ENCODE measurements at regions not wholly inside any gene's neighbourhood (a gene's known extent, or its start where the extent isn't known, plus 50 kb on each side); places are given as distances from the start of the nearest gene placed in this dataset.

DNA sequence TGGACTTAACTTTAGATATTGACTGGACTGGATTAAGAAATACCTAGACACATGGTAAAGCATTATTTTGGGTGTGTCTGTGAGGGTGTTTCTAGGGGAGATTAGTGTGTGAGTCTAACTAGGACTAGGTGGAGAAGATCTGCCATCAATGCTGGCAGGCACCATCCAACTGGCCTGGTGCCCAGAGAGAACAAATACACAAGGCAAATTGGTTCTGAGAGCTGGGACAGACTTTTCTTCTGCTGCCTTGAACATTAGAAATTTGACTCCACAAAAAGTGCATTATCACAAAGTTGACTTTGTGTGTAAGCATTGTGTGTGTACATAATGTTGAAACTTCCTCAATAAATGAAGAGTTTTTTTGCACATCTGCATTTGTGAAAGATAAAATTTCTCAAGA, 522.1 kb downstream of the SUCLA2 start:
- in situ Hi-C loops (cut with HindIII; ENCODE audit: extremely low pct_ligation_motif_present, low pct_unique_long_range_greater_than_20kb) = no loop called here
- H3K79me2 ChIP-seq (ENCODE audit: insufficient read depth, low read length) = no peaks in the 10 kb centered on the region
- H3K27me3 ChIP-seq (ENCODE audit: control insufficient read depth in 1 of 2, insufficient read depth in 2 of 2, low read length in 2 of 2) = no peaks in the 10 kb centered on the region
- H3K9me3 ChIP-seq (ENCODE audit: low read length) = no peaks in the 10 kb centered on the region
- no peaks in the 10 kb centered on the region for H3K36me3 ChIP-seq (replicated peaks in 1 of 2; ENCODE audit: control insufficient read depth in 1 of 2, insufficient read depth in 2 of 2, low read length in 2 of 2)
- H3K4me1 ChIP-seq (ENCODE audit: insufficient read depth, low read length) = no peaks in the 10 kb centered on the region
- H3K4me3 ChIP-seq (replicated peaks in 1 of 3; ENCODE audit: insufficient read depth in 1 of 3, low read depth in 2 of 3, low read length in 3 of 3) = no peak overlapping the region
- intact Hi-C loops (cut with micrococcal nuclease; ENCODE audit: unreplicated experiment) = no loop called here
- H3K9ac ChIP-seq (ENCODE audit: insufficient read depth, low read depth, low read length) = no peak overlapping the region
- FAIRE-seq = no peak
- CTCF ChIA-PET (ENCODE audit: low intra/inter-chr PET ratio, low total read pairs) = no interaction called here
- H4K20me1 ChIP-seq (ENCODE audit: insufficient read depth, low read length) = no peaks in the 10 kb centered on the region
- TF ChIP-seq ZNF629 (CRISPR knock-in tag; conservative IDR thresholded peaks at IDR 0.05) = no peak
- TF ChIP-seq SMAD9 (CRISPR knock-in tag; IDR thresholded peaks at IDR 0.05) = no peak
- no peak for TF ChIP-seq ZBTB38 (CRISPR knock-in tag; IDR thresholded peaks at IDR 0.05)
- no peak overlapping the region for H3K27ac ChIP-seq (ENCODE audit: extremely low read length, insufficient read depth, low read length)
- no peak for DNase-seq (ENCODE audit: low spot score)
- ATAC-seq = no peak
- POLR2A ChIA-PET = no interaction called here
- no peak overlapping the region for H2AFZ ChIP-seq (ENCODE audit: low read length)
- no peak overlapping the region for H3K4me2 ChIP-seq (ENCODE audit: low read depth, low read length)
- BruUV-seq (replicated peaks) = no TSS peak

DNA sequence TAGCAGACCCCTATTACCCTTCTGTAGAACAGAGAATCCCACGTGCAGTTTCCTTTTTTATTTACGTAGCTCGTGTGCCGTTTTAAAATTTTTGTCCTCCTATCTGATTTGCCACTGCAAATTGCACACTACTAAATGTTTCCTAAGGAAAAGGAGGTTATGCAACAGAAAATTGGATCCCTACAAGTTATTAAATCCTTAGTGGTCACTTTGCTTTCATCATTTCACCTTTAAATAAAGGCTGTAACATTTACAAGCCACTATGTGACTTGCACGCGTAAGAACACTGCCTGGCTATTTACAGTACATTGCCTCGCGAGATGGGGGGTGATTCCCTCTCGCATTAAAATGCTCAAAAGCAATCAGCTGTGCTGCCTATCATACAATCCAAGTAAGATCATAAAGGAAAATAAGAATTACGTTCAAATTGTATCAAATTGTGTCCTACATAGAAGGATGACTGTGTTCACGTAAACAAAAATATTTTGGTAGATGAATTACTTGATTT, 525.6 kb downstream of the SUCLA2 start:
- Histone ChIP-seq H3K79me2 (ENCODE audit: insufficient read depth, low read length) (no peaks in the 10 kb centered on the region), H3K9me3 (ENCODE audit: low read length) (no peaks in the 10 kb centered on the region), H3K4me1 (ENCODE audit: insufficient read depth, low read length) (no peaks in the 10 kb centered on the region), H4K20me1 (ENCODE audit: insufficient read depth, low read length) (no peaks in the 10 kb centered on the region), H3K9ac (ENCODE audit: insufficient read depth, low read depth, low read length) (no peak overlapping the region), H3K4me3 (replicated peaks in 1 of 3; ENCODE audit: insufficient read depth in 1 of 3, low read depth in 2 of 3, low read length in 3 of 3) (no peak overlapping the region), H3K27me3 (ENCODE audit: control insufficient read depth in 1 of 2, insufficient read depth in 2 of 2, low read length in 2 of 2) (no peaks in the 10 kb centered on the region), H3K36me3 (replicated peaks in 1 of 2; ENCODE audit: control insufficient read depth in 1 of 2, insufficient read depth in 2 of 2, low read length in 2 of 2) (no peaks in the 10 kb centered on the region), H3K27ac (ENCODE audit: extremely low read length, insufficient read depth, low read length) (no peak overlapping the region), H3K4me2 (ENCODE audit: low read depth, low read length) (no peak overlapping the region), H2AFZ (ENCODE audit: low read length) (no peak overlapping the region)
- in situ Hi-C loops (cut with HindIII; ENCODE audit: extremely low pct_ligation_motif_present, low pct_unique_long_range_greater_than_20kb) = no loop called here
- intact Hi-C loops (cut with micrococcal nuclease; ENCODE audit: unreplicated experiment) = no loop called here
- 31% methylated on average over 11 of the region's 11 CpGs for WGBS (ENCODE audit: low lambda C conversion rate)
- no peak for FAIRE-seq
- TF ChIP-seq ONECUT2 (CRISPR knock-in tag; IDR thresholded peaks at IDR 0.05) (no peak), ELF4 (CRISPR knock-in tag; IDR thresholded peaks at IDR 0.05; ENCODE audit: borderline replicate concordance) (no peak), ZNF124 (CRISPR knock-in tag; IDR thresholded peaks at IDR 0.05) (no peak), YEATS2 (CRISPR knock-in tag; IDR thresholded peaks at IDR 0.05; ENCODE audit: borderline replicate concordance) (no peak), ZFP36L1 (CRISPR knock-in tag; IDR thresholded peaks at IDR 0.05) (no peak), RARG (CRISPR knock-in tag; IDR thresholded peaks at IDR 0.05; ENCODE audit: low read depth) (no peak), RARA (CRISPR knock-in tag; IDR thresholded peaks at IDR 0.05) (no peak), ZNF282 (IDR thresholded peaks at IDR 0.05; ENCODE audit: partially characterized antibody) (no peak)
- TF ChIP-seq, protein P1, sequence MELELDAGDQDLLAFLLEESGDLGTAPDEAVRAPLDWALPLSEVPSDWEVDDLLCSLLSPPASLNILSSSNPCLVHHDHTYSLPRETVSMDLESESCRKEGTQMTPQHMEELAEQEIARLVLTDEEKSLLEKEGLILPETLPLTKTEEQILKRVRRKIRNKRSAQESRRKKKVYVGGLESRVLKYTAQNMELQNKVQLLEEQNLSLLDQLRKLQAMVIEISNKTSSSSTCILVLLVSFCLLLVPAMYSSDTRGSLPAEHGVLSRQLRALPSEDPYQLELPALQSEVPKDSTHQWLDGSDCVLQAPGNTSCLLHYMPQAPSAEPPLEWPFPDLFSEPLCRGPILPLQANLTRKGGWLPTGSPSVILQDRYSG (CRISPR knock-in tag; IDR thresholded peaks at IDR 0.05) = no peak
- TF ChIP-seq, protein P2, sequence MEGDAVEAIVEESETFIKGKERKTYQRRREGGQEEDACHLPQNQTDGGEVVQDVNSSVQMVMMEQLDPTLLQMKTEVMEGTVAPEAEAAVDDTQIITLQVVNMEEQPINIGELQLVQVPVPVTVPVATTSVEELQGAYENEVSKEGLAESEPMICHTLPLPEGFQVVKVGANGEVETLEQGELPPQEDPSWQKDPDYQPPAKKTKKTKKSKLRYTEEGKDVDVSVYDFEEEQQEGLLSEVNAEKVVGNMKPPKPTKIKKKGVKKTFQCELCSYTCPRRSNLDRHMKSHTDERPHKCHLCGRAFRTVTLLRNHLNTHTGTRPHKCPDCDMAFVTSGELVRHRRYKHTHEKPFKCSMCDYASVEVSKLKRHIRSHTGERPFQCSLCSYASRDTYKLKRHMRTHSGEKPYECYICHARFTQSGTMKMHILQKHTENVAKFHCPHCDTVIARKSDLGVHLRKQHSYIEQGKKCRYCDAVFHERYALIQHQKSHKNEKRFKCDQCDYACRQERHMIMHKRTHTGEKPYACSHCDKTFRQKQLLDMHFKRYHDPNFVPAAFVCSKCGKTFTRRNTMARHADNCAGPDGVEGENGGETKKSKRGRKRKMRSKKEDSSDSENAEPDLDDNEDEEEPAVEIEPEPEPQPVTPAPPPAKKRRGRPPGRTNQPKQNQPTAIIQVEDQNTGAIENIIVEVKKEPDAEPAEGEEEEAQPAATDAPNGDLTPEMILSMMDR (CRISPR knock-in tag; IDR thresholded peaks at IDR 0.05) = no peak
- no peak for ATAC-seq
- ChIA-PET CTCF (ENCODE audit: low intra/inter-chr PET ratio, low total read pairs) (no interaction called here), POLR2A (no interaction called here)
- no TSS peak for BruUV-seq (replicated peaks)
- no peak for DNase-seq (ENCODE audit: low spot score)

Data from HepG2 (cell line).